Ammon's horn (tissue), 1 donor: ENCODE measurements at regions not wholly inside any gene's neighbourhood (a gene's known extent, or its start where the extent isn't known, plus 50 kb on each side); places are given as distances from the start of the nearest gene placed in this dataset.

Experiments used
- DNase-seq: peaks from one replicate; pipeline ENCODE4 v3.0.0-alpha.2; 2016; ENCODE audit warnings: low spot score

DNA sequence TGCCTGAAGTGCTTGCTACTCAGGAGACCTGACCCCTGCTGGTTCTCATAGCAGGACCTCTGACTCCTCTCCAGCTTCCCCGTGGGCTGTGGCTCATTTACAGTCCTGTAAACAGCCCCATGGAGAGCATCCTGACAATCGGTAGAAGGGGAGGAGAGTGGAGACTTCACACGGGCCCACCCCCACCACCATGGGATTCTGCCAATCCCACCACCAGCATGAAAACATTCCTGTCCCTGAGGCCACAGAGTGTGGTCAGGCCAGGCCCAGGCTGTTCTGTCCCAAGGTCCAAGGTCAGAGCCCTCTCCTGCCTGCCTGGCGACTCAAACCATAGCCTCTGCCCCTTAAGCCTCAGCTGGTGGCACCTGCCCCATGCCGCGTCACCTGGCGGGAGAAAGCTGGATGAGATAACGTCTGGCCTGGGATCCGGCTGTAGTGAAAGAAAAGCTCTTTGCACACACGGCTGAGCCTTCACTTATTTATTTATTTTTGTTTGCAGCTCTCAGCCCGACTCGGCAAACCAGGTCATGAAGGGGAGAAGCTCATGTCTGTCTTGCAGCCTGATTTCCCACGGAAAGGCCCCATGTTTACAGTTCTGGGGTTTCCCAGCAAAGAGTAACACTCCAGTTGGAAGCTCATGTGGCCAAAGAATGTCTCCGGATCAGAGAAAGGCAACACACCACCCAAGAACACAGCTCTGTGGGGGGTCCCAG lies 293.6 kb upstream of the ZMIZ1 start:
- DNase-seq = no peak

DNA sequence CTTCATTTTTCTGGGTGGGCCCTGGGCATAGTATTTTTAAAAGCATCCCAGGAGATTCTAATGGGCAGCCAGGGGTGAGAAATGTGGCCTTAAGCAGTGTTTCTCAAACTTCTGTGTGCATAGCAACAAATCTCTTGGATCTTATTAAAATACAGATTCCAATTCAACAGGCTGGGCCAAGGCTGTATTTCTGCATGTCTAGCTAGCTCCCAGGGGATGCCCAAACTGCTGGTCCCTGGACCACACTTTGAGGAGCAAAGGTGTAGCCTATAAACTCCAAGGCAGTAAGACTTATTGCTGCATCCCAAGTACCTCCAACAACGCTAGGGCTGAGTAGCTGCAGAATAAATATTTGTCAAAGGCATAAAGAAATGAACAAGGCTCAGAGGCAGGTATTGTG lies 292.9 kb upstream of the ZMIZ1 start:
- DNase-seq = no peak

DNA sequence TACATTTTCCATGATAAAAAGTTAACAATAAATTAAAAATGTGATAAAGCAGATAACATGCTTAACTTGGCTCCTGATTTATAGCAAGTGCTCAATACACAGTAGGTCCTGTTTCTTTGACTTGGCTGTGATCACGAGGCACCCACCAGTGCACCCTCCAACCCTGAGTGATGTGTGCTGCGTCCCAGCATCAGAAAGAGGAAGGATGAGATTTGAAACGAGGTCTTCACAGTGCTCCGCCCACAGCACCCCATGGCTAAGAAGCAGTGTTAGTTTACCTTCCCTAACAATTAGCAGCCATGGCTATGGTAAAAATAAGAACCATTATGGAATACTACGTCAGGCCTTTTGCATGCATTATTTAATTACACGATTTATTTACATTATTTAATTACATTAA lies 292.0 kb upstream of the ZMIZ1 start:
- peak; percentile 64 for DNase-seq

DNA sequence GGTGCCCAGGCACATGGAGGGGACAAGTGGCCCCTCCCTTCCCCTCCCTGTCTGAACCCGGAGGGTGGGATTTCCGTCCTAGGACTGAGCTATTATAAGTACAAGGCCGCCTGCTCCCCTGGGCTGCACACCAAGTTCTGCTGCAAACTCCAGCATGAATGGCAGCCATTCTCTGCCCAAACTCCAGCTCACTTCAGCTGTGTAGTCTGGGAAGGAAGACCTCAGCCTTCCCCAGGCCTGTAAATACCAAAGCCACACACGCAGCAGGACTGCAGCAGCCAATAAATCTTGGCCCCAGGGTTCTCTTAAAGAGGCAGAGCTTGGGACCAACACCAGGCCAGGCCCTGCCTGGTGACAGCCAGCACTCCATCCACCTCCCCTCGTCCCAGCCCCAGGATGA lies 291.3 kb upstream of the ZMIZ1 start:
- peak; percentile 93 for DNase-seq

DNA sequence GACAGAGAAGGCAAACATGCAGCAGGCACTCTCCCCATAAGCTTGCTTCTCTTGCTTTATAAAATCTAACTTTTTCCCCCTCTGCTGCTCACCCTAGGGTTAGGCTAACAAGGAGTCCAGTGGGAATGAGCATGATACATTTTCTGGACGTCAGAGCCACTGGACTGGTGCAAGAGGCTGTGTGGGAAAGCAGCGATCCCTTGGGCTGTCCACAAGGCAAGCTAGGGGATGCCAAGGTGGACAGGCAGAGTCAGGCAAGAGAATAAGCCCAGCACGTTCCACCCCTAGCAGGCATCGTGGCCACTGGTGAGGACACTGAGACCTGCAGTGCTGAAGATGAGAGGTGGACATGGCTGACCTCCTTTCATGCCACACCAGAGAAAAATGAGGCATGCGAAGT lies 290.9 kb upstream of the ZMIZ1 start:
- DNase-seq = no peak

DNA sequence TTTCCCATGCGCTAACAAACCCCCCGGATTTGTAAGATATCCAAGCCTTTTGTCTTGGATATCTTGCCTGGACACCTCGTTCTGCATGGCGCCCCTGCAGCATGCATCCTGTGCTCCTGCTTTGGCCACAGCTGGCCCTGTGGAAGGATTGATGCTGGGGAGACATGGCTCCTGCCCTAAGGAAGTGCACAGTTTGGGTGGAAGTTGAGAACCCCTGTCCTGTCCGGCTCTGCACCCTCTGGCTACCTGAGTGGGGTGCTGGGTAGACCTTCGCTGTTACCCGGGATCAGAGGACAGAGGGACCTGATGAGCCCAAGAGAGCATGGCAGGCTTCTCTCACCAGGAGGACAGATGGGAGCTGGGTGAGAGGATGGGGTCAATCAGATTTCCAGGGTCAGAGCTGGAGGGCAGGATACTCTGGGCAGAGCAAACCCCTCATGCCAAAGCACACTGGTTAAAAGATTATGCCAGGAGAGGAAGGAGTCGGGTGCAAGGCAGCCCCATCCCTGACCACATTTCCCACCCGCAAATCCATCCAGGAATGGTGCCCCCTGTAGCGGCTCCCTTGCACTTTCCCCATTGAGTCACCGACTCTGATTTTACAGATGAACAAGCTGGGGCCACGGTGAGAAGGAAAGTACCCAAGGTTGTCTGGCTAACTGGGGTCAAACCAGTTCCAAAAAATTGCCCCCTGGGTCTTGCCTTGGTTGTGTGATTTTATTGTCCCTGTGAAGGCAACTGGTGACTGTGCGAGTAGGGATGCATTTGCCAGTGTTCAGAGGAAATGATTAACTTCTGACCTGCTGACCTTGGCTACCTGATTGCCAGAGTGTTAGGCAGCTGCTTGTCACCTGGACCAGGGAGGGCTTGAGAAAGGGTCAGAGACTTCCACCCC lies 290.1 kb upstream of the ZMIZ1 start:
- no peak for DNase-seq

DNA sequence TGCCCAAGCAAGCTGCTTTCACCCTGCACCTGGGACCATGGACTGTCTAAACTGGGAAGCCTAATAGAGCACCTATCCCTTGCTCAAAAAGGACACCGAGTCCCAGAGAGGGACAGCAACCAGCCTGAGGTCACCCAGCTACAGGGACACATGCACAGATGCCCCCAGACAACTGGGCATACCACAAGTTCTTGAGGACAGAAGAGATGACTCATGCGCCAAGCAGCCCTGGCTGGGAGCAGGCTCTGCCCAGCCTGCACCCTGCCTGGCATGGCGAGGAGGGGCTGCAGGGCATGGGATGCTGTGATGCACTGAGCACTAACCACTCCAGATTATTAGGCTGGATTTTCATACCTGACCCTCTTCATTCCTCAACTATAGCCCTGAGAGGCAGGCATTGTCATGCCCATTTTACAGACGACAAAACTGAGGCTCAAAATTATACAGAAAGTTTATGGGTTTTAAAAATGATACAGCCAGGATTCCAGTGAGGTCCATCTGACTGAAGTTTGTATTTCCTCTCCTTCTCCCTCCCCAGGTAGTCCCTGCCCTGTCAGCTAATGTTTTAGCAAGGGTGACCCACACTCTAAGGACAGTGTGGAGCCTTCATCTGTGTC lies 289.3 kb upstream of the ZMIZ1 start:
- no peak for DNase-seq

DNA sequence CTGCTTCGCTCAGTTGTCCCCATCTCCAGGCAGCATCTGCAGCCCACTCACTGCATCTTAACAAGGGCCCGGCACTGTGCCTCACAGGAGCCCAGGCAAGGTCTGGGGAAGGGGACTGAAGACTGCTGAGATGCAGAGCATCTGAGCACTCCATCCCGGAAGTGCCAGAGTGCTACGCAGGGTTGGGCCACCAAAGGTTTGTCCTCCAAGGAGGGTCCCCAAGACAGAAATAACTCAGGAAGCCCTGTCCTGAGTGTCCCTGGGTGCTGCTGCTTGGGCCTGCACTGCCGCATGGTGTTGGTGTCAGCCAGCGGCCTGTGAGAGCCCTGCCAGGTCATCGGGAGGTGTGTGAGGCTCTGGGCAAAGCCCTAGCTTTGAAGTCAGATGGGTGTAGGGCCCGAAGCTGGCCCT lies 288.2 kb upstream of the ZMIZ1 start:
- no peak for DNase-seq

DNA sequence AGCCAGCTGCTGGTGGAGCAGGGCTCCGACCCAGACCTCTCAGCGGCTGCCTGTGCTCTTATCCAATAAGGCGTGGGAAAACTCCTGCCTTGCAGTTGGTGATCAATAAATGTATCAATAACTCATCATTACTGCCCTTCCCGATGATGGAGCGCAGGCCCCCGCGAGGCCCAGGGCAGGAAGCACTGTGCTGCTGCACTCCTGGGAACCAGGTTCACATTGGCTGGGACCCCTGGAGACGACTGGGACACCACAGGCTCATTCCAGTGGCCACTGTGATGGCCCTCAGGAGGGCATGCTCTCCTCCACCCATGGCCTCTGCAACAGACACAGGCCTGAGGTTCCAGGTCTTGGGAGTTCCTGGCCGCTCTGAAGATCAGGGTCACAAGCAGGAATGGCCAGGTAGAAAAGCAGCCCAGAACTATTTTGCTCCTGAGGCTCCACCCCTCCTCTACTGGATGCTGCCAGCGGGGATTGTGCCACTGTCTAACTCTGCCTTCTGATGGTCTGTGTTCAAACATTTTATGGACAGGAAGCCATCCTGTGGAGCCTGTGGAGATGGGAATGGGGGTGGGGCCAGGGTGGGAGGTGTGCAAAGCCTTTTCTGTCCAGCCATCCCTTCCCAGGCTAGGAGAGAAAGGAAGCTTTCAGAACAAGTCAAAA lies 287.4 kb upstream of the ZMIZ1 start:
- DNase-seq = no peak

DNA sequence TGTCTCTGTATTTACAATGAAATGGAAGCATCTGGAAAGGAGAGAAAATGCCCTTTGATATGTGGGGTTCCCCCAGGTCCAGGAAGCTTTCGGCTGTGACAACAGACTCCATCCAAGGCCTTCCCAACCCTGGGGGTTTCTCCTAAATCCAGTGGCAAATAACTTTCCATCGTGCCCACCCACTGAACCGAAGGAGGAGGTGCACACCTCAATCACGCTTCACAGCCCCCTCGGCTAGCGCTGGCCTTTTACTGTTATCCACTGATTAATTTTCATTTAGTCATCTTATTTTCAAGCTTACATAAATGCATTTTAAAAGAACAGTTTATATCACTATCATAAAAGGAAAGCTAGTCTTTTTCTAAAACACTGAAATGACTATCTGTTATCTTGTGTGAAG lies 286.8 kb upstream of the ZMIZ1 start:
- no peak for DNase-seq

DNA sequence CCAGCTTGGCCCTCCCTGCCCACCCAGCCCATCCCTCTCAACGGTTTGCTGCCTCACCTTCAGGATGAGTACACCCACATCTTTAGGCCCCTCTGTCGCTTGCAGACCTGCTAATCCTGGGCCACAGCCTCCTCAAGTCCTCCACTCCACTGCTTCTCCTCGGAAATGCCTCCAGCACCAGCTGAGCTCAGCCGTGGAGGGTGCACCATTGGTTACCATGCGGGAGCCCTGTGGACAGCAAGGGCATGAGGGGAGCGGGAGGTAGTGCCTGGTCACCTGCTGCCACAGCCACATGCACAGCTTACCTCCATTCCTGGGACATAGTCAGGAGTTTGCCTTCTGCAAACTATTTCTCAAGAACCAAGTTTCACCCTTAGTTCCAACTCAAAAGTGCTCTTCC lies 286.3 kb upstream of the ZMIZ1 start:
- DNase-seq = no peak

DNA sequence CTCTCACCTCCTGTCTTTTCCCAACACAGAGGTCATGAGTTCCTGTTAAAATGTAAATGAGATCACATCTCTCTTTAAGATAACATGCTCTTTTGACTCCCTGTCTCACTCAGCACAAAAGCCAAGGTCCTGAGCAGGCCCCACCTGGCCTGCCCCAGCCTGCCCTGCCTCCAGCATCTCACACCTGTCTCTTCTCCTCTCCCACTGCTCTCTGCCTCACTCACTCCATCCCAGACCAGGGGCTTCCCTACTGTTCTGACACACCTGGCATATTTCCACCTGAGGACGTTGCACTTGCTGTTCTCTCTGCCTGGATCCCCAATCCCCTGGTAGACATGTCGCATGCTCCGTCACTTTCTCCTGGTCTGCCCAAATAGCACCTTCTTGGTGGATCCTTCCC lies 285.0 kb upstream of the ZMIZ1 start:
- no peak for DNase-seq

DNA sequence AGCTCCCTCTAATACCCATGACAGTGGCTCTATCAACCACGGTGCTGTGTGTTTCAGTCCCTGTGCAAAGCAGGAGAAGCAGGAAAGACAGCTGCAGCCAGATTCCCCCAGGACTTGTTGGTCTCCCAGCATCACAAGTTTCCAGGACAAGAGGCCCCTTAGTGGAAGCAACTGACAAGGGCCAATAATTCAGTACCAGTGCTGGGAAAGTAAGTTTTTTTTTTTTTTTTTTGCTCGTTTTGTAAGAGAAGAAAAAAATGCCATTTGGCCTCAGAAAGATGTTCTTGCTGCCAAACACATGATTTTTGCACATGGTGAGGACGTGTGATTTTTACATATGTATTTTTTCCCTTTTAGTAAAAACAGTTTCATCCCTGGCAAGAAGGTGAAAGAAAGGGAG lies 284.2 kb upstream of the ZMIZ1 start:
- DNase-seq = no peak

DNA sequence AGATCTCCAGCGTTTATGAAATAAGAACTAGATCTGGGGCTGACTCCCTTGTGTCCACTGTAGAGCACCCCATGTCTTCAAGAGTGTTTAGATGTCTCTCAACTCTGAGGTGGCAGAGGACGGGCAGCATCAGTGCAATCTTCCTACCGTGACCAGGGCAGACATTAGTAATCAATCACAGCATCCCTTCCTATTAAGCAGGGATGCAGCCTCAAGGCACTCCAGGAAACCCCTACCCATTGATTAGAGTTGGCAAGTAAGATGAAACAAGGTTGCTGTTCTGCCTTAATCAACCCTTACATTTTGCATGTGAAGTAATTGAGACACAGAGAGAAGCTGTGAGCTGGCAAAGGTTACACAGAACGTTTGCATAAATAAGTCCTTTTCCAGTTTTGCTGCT lies 283.7 kb upstream of the ZMIZ1 start:
- no peak for DNase-seq

DNA sequence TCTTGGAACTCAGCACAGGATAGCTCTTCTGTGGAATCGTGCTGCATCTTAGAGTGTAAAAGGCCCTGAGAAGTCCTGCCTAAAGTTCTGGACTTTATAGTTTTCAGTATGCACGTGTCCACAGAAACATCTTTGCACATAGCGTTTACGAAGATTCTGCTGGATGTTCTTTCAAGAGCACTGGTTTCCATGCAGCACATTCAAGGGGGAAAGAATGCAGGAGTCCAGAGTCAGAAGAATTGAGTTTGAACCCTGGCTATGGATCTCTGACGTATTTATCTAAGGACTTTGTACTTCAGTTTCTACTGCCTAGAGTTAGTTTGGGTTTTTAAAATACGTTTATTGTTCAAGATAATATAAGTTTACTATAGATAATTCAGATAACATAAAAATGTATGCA lies 282.8 kb upstream of the ZMIZ1 start:
- DNase-seq = no peak

DNA sequence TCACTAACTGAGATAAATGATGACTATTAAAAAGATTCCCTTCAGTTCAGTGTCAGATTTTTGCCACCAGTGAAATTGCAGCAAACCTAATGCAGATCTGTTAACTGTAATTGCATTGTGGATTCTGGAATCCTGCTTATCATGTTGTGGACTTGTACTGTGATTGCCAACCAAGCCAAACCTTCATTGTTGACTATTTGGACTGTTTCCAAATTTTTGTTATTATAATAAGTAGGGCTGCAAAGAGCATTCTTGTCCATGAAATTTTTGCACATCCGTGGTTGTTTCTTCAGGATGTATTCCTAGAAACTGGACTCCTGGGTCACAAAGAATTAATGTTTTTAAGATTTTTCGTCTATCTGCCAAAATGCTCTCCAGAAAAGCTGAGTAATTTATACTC lies 281.6 kb upstream of the ZMIZ1 start:
- DNase-seq = no peak

DNA sequence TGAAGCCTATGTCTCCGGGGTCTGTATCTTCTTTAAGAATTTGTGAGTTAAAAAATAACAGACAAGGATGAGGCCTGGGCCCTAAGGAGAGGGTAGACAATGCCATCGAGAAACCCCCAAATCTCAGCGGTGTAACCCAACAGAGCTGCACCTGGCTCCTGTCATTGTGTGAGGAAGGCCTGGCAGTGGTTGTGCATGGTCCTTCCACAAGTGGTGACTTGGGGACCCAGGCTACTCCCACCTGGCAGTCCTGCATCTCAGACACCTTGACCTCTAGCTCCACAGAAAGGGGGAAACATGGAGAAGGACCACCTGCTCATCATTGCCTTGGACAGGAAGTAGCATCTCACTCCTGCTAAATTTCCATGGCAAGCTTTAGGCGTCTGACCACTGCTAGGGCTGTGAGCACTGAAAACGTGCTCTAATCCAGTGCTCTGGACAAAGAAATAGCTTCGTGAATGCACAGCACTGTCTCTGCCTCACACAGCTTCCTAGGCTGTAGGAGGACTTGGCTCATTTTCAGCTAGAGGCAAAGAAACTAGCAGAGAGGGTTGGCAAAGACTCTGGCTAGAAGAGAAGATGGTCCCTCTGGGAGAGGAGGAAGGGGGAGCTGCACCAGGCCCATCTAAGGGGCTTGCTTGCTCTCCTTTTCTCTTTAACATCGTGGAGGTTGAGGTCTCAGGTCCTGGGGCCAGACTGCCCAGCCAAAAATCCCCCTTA lies 273.9 kb upstream of the ZMIZ1 start:
- peak; percentile 41 for DNase-seq

DNA sequence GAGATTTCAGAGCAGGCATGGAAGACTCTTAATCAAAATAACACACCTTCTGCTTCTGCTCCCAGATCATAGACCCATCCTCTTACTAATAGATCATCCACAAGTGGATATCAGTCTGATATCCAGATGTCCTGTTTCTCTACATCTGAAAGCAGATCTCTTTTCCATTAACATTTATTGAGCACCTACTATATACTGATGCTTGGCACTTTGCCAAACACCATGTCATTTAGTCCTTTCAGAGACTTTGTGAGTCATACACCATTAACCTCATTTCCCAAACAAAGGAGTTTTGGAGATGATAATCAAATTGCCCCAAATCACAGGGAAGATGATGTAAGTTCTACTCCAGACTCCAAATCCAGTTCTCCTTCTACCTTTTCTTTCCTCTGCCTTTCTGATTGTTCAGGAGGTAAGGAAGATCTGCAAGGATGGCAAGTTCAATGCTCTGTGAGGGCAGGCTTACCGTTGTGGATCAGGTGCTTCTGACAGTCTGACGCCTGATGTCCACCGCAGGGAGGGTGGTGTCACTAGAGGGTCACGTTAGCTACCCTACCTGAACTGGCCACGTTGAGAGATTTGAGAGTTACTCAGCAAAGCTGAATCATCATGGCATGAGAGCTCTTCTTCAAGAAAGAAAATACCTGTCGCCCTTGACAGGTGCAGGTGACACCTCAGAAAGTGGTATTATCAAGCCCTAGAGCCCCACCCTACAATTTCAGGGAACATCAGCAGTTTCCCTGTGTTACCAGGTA lies 269.6 kb upstream of the ZMIZ1 start:
- DNase-seq = no peak

DNA sequence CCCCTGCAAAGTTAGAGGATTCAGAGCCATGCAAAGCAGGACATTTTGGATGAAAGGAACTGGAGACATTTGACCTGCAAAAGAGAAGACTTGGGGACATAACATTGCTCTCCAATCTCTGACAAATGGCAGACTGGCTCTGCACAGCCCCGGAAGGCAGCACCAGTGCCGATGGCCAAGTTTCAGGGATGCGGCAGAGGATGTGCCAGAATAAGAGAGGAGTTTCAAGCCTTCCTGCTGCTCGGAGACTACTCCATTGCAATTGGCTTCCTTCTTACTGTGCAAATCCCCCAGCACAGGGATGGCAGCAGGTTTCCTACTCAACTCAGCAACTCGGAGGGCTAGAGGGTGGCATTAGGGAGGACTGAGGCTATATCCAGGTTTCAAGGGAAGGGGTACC lies 268.8 kb upstream of the ZMIZ1 start:
- DNase-seq = no peak

DNA sequence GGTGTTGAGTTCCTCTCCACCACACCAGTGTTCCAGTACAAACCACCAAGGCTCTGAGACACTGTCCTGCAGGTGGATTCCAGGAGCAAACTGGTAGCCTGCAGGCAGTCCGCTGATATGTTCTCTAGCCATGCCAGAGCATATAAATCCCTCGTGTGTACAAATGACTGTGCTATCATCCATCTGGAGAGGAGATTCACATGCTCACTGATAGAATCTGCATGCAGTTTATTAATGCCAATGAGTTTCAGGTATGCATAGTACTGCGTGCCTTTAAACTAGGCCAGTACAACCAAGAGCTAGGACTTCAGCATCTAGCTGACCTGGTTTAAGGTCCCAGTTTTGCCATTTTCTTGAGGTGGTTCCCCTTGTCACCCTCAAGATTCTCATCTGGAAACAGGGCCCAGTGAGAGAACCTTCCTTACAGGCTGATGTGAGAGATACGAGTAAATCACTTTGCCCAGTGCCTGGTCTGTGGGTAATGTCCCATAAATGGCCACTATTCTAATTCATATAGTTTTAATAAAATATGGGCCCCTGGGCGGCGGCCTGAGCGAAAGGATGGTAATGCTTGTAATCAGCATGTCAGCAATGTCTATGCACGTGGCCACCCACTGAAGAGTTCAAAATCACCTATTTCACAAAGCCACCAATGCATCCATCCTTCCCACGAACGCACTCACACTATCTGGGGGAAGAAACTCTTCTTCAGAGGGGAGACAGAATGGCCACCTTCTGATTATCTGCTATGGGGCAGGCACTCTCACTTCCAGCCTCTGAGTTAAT lies 268.0 kb upstream of the ZMIZ1 start:
- DNase-seq = no peak
